HepG2 (cell line): ENCODE measurements at regions not wholly inside any gene's neighbourhood (a gene's known extent, or its start where the extent isn't known, plus 50 kb on each side); places are given as distances from the start of the nearest gene placed in this dataset.

ENCODE experiments used
- ATAC-seq: fragments of 200-7000 bp; cut with Tn5 transposase; 3 replicates; pipeline ENCODE4 v1.9.1; 2020; ENCODE audit warnings: mild to moderate bottlenecking, moderate library complexity
- BruUV-seq: library from RNA; stranded (reverse); fragments of 400-500 nt; replicated peaks from 2 replicates; lab custom pipeline; 2021; lab: Mats Ljungman, UMichigan
- CTCF ChIA-PET: fragments of 300-600 bp; formaldehyde crosslinking; extraction: SDS; loops from one replicate; lab custom pipeline; 2021; ENCODE audit warnings: low total read pairs, inconsistent platforms, low intra/inter-chr PET ratio; lab: Yijun Ruan, JAX
- POLR2A ChIA-PET: fragments of 350-600 bp; sonication (Branson Sonifier 250); formaldehyde crosslinking; loops from one replicate; lab custom pipeline; 2020; ENCODE audit warnings: antibody characterized with exemption, inconsistent platforms; lab: Yijun Ruan, JAX
- DNase-seq: peaks from one replicate; pipeline ENCODE4 v3.0.0-alpha.2; 2015; ENCODE audit warnings: low spot score
- FAIRE-seq: peaks from 3 replicates; lab custom pipeline; 2011; peaks lifted over from hg19 to GRCh38; lab: Jason Lieb, UNC
- H2AFZ ChIP-seq: one replicate; pipeline ENCODE4 v1.6.1; 2011; ENCODE audit warnings: low read length, inconsistent platforms
- H3K27ac ChIP-seq: fragments of 300-600 bp; 3 replicates; pipeline ENCODE4 v1.8.0; 2011; ENCODE audit warnings: mixed run types, mild to moderate bottlenecking, mixed read lengths, low read length, inconsistent platforms; ENCODE audit not compliant: insufficient read depth; ENCODE audit errors: extremely low read length
- H3K27me3 ChIP-seq, 2 experiments: fragments of 200-600 bp in 1 of 2; 2 replicates in 1 of 2; 3 replicates in 1 of 2; pipeline versions ENCODE4 v1.6.0 to v1.8.0; 2011; ENCODE audit warnings: low read length in 2 of 2, mild to moderate bottlenecking in 2 of 2, moderate library complexity in 2 of 2, inconsistent platforms in 1 of 2; ENCODE audit not compliant: insufficient read depth in 2 of 2, control insufficient read depth in 1 of 2
- H3K36me3 ChIP-seq, 2 experiments: fragments of 200-600 bp in 1 of 2; replicated peaks in 1 of 2; 2 replicates in 1 of 2; 3 replicates in 1 of 2; pipeline versions ENCODE4 v1.5.1 to v1.8.0; 2011; ENCODE audit warnings: low read length in 2 of 2, inconsistent platforms in 1 of 2; ENCODE audit not compliant: insufficient read depth in 2 of 2, control insufficient read depth in 1 of 2
- H3K4me1 ChIP-seq: 2 replicates; pipeline ENCODE4 v1.5.1; 2012; ENCODE audit warnings: low read length, inconsistent platforms; ENCODE audit not compliant: insufficient read depth
- H3K4me2 ChIP-seq: 2 replicates; pipeline ENCODE4 v1.6.0; 2011; ENCODE audit warnings: low read depth, low read length, inconsistent platforms
- H3K4me3 ChIP-seq, 3 experiments: fragments of 200-600 bp in 1 of 3; sonication (generic), shearing (Covaris generic) in 1 of 3; replicated peaks in 1 of 3; 2 replicates each; pipeline ENCODE4 v1.5.1; 2011 to 2016; ENCODE audit warnings: low read length in 3 of 3, inconsistent platforms in 2 of 3, low read depth in 2 of 3, mild to moderate bottlenecking in 2 of 3, control low read depth in 1 of 3, mixed read lengths in 1 of 3; ENCODE audit not compliant: insufficient read depth in 1 of 3
- H3K79me2 ChIP-seq: one replicate; pipeline ENCODE4 v1.6.1; 2011; ENCODE audit warnings: low read length, inconsistent platforms; ENCODE audit not compliant: insufficient read depth
- H3K9ac ChIP-seq: 2 replicates; pipeline ENCODE4 v1.6.0; 2011; ENCODE audit warnings: mild to moderate bottlenecking, low read depth, low read length, inconsistent platforms; ENCODE audit not compliant: insufficient read depth
- H3K9me3 ChIP-seq: 2 replicates; pipeline ENCODE4 v1.5.1; 2012; ENCODE audit warnings: mild to moderate bottlenecking, low read length
- H4K20me1 ChIP-seq: 2 replicates; pipeline ENCODE4 v1.6.0; 2011; ENCODE audit warnings: inconsistent platforms, mild to moderate bottlenecking, low read length, moderate library complexity; ENCODE audit not compliant: insufficient read depth
- EZH2 ChIP-seq: conservative IDR thresholded peaks from 2 replicates; pipeline ENCODE4 v1.6.1; 2012; ENCODE audit warnings: mild to moderate bottlenecking, low read depth, low read length, moderate library complexity
- RFX1 ChIP-seq: fragments of 450-650 bp; IDR thresholded peaks from 2 replicates; pipeline ENCODE4 v1.6.1; 2017
- ZNF451 ChIP-seq: sonication (generic); formaldehyde crosslinking; IDR thresholded peaks from 2 replicates; pipeline ENCODE4 v1.5.0; 2020; ENCODE audit warnings: mild to moderate bottlenecking, missing genetic modification reagents
- ZNF496 ChIP-seq: sonication (generic); formaldehyde crosslinking; IDR thresholded peaks from 2 replicates; pipeline ENCODE4 v1.8.1; 2023; ENCODE audit warnings: mild to moderate bottlenecking, moderate library complexity, missing genetic modification reagents; ENCODE audit not compliant: insufficient replicate concordance
- ZNF709 ChIP-seq: sonication (generic); formaldehyde crosslinking; IDR thresholded peaks from 2 replicates; pipeline ENCODE4 v1.5.0; 2020; ENCODE audit warnings: mild to moderate bottlenecking, missing genetic modification reagents
- WGBS: methylation state at CpG from one replicate; pipeline ENCODE4 v1.1.6; 2017; ENCODE audit warnings: low lambda C conversion rate; 5-methylcytosine and 5-hydroxymethylcytosine counted together
- in situ Hi-C: cut with HindIII; loops from 2 replicates; pipeline ENCODE4 v1.10.0; 2017; ENCODE audit warnings: low pct_unique_long_range_greater_than_20kb; ENCODE audit not compliant: extremely low pct_ligation_motif_present
- intact Hi-C: fragments of 100-400 bp; cut with micrococcal nuclease; formaldehyde crosslinking; loops from one replicate; pipeline ENCODE4 v1.10.0; 2022; ENCODE audit not compliant: unreplicated experiment
- TF ChIP-seq, protein P1 (sequence below): sonication (generic); formaldehyde crosslinking; IDR thresholded peaks from 2 replicates; pipeline ENCODE4 v1.5.1; 2020; ENCODE audit warnings: mild to moderate bottlenecking, missing genetic modification reagents
- TF ChIP-seq, protein P2 (sequence below): sonication (generic); formaldehyde crosslinking; IDR thresholded peaks from 2 replicates; pipeline ENCODE4 v1.9.0; 2021; ENCODE audit warnings: mild to moderate bottlenecking, missing genetic modification reagents
- TF ChIP-seq, protein P3 (sequence below): sonication (generic); formaldehyde crosslinking; conservative IDR thresholded peaks from 2 replicates; pipeline ENCODE4 v1.4.0; 2020; ENCODE audit warnings: mild to moderate bottlenecking, missing genetic modification reagents, moderate library complexity

DNA sequence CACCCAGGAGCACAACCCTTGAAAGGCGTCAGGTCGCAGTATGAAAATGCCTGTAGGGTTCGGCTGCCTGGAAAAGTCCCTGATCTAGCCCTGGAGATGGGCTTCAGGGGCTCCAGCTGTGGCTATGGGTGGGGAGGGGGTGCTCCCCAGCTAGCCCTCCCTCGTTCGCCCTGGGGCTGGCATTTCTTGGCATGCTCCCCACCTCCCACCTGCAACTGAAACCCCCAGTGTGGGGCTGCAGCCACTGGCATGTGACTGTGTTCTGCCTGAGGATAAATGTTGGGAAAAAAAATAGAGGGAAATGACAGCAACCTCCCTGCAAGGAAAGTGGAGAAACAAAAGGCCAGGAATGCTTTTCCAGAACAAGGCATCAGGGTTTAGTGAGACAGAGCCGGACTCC lies 109.2 kb downstream of the COPS8 start (continued):
- TF ChIP-seq, protein P1, sequence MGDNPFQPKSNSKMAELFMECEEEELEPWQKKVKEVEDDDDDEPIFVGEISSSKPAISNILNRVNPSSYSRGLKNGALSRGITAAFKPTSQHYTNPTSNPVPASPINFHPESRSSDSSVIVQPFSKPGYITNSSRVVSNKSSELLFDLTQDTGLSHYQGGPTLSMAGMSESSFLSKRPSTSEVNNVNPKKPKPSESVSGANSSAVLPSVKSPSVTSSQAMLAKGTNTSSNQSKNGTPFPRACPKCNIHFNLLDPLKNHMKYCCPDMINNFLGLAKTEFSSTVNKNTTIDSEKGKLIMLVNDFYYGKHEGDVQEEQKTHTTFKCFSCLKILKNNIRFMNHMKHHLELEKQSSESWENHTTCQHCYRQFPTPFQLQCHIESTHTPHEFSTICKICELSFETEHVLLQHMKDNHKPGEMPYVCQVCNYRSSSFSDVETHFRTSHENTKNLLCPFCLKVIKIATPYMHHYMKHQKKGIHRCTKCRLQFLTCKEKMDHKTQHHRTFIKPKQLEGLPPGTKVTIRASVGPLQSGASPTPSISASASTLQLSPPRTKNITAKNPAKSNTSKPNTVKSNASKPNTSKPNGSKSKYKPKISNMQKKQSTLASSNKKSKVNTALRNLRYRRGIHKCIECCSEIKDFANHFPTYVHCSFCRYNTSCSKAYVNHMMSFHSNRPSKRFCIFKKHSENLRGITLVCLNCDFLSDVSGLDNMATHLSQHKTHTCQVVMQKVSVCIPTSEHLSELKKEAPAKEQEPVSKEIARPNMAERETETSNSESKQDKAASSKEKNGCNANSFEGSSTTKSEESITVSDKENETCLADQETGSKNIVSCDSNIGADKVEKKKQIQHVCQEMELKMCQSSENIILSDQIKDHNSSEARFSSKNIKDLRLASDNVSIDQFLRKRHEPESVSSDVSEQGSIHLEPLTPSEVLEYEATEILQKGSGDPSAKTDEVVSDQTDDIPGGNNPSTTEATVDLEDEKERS, result no peak
- TF ChIP-seq, all 625 proteins: peak for 0

DNA sequence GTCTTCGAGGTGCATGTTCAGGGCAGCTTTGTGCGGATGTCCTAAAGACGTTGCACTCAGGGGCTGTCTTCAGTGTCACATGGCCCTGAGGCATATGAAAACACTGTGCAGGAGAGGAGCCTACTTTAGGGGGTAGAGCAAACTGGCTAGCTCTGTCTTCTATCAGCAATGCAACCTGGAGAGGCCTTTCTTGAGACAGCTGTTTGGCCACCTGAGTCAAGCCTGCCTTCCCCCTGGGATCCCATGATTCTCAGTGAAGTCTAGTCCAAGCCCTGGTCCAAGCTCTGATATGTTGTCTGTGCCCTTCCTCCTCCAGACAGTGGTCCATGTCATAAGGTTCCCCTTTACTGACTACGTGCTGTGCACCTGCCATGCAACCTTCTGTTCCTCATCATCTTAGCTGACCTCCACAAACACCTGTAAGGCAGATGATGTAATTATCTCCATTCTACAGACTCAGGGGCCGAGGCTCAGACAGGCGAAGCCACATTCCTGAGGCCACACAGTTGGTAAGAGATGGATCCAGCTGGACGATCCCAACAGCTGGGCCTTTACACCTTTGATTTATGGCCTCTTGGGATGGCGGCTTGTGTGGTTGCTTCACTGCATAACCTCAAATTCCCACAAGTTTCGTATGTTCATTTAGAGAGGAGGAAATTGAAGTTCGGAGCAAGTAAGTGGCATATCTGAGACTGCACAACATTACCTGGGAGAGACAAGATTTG lies 109.9 kb downstream of the COPS8 start:
- intact Hi-C loops (no loop called here), in situ Hi-C loops (no loop called here)
- CTCF ChIA-PET, result no interaction called here
- Histone ChIP-seq H4K20me1 (no peaks in the 10 kb centered on the region; the same call in 1 of the 2 replicates), H3K27ac (no peak overlapping the region), H3K9me3 (no peaks in the 10 kb centered on the region), H3K4me3 (no peak overlapping the region), H3K36me3 (no peaks in the 10 kb centered on the region), H3K9ac (no peak overlapping the region), H3K4me2 (no peak overlapping the region), H3K4me1 (no peaks in the 10 kb centered on the region), H3K27me3 (peaks cover 4 to 58% of the 10 kb centered on the region in 2 experiments; a peak in 3 of 5 replicates), H2AFZ (no peak overlapping the region), H3K79me2 (no peaks in the 10 kb centered on the region)
- no peak for DNase-seq
- 27% methylated on average over 10 of the region's 10 CpGs for WGBS
- BruUV-seq, result no TSS peak
- POLR2A ChIA-PET, result no interaction called here
- ATAC-seq, result no peak
- FAIRE-seq, result no peak
- TF ChIP-seq, protein P2, sequence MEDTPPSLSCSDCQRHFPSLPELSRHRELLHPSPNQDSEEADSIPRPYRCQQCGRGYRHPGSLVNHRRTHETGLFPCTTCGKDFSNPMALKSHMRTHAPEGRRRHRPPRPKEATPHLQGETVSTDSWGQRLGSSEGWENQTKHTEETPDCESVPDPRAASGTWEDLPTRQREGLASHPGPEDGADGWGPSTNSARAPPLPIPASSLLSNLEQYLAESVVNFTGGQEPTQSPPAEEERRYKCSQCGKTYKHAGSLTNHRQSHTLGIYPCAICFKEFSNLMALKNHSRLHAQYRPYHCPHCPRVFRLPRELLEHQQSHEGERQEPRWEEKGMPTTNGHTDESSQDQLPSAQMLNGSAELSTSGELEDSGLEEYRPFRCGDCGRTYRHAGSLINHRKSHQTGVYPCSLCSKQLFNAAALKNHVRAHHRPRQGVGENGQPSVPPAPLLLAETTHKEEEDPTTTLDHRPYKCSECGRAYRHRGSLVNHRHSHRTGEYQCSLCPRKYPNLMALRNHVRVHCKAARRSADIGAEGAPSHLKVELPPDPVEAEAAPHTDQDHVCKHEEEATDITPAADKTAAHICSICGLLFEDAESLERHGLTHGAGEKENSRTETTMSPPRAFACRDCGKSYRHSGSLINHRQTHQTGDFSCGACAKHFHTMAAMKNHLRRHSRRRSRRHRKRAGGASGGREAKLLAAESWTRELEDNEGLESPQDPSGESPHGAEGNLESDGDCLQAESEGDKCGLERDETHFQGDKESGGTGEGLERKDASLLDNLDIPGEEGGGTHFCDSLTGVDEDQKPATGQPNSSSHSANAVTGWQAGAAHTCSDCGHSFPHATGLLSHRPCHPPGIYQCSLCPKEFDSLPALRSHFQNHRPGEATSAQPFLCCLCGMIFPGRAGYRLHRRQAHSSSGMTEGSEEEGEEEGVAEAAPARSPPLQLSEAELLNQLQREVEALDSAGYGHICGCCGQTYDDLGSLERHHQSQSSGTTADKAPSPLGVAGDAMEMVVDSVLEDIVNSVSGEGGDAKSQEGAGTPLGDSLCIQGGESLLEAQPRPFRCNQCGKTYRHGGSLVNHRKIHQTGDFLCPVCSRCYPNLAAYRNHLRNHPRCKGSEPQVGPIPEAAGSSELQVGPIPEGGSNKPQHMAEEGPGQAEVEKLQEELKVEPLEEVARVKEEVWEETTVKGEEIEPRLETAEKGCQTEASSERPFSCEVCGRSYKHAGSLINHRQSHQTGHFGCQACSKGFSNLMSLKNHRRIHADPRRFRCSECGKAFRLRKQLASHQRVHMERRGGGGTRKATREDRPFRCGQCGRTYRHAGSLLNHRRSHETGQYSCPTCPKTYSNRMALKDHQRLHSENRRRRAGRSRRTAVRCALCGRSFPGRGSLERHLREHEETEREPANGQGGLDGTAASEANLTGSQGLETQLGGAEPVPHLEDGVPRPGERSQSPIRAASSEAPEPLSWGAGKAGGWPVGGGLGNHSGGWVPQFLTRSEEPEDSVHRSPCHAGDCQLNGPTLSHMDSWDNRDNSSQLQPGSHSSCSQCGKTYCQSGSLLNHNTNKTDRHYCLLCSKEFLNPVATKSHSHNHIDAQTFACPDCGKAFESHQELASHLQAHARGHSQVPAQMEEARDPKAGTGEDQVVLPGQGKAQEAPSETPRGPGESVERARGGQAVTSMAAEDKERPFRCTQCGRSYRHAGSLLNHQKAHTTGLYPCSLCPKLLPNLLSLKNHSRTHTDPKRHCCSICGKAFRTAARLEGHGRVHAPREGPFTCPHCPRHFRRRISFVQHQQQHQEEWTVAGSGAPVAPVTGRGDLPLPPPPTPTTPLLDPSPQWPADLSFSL (CRISPR knock-in tag), result no peak
- TF ChIP-seq EZH2 (no peak), ZNF496 (CRISPR knock-in tag) (no peak), RFX1 (no peak), ZNF451 (CRISPR knock-in tag) (no peak), ZNF709 (CRISPR knock-in tag) (no peak)
- TF ChIP-seq, protein P3, sequence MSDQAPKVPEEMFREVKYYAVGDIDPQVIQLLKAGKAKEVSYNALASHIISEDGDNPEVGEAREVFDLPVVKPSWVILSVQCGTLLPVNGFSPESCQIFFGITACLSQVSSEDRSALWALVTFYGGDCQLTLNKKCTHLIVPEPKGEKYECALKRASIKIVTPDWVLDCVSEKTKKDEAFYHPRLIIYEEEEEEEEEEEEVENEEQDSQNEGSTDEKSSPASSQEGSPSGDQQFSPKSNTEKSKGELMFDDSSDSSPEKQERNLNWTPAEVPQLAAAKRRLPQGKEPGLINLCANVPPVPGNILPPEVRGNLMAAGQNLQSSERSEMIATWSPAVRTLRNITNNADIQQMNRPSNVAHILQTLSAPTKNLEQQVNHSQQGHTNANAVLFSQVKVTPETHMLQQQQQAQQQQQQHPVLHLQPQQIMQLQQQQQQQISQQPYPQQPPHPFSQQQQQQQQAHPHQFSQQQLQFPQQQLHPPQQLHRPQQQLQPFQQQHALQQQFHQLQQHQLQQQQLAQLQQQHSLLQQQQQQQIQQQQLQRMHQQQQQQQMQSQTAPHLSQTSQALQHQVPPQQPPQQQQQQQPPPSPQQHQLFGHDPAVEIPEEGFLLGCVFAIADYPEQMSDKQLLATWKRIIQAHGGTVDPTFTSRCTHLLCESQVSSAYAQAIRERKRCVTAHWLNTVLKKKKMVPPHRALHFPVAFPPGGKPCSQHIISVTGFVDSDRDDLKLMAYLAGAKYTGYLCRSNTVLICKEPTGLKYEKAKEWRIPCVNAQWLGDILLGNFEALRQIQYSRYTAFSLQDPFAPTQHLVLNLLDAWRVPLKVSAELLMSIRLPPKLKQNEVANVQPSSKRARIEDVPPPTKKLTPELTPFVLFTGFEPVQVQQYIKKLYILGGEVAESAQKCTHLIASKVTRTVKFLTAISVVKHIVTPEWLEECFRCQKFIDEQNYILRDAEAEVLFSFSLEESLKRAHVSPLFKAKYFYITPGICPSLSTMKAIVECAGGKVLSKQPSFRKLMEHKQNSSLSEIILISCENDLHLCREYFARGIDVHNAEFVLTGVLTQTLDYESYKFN (CRISPR knock-in tag), result no peak
